Left ventricle myocardium inferior (tissue), 1 donor: ENCODE measurements at regions not wholly inside any gene's neighbourhood (a gene's known extent, or its start where the extent isn't known, plus 50 kb on each side); places are given as distances from the start of the nearest gene placed in this dataset.

Source experiments
- DNase-seq: peaks from one replicate; pipeline ENCODE4 v3.0.0-alpha.2; 2020
- H3K27ac ChIP-seq: fragments of 200-600 bp; replicated peaks from 2 replicates; pipeline ENCODE4 v1.8.0; 2021
- H3K27me3 ChIP-seq: fragments of 200-600 bp; 2 replicates; pipeline ENCODE4 v1.8.0; 2021; ENCODE audit warnings: low read depth
- H3K36me3 ChIP-seq: fragments of 200-600 bp; 2 replicates; pipeline ENCODE4 v1.8.0; 2021
- H3K4me1 ChIP-seq: fragments of 200-600 bp; 2 replicates; pipeline ENCODE4 v1.8.0; 2021
- H3K4me3 ChIP-seq: fragments of 200-600 bp; 2 replicates; pipeline ENCODE4 v1.8.0; 2021; ENCODE audit warnings: mild to moderate bottlenecking, moderate library complexity
- H3K9me3 ChIP-seq: fragments of 200-600 bp; replicated peaks from 2 replicates; pipeline ENCODE4 v1.8.0; 2021
- CTCF ChIP-seq: fragments of 200-600 bp; IDR thresholded peaks from 2 replicates; pipeline ENCODE4 v1.8.0; 2021; ENCODE audit warnings: antibody characterized with exemption, mild to moderate bottlenecking, borderline replicate concordance
- intact Hi-C: fragments of 100-400 bp; cut with micrococcal nuclease; formaldehyde crosslinking; loops from one replicate; pipeline ENCODE4 v1.11.0; 2022
- donor health status: DM: no; HTN: yes; CAD: no; lungs with severe emphysema.

- Histone ChIP-seq H3K9me3 (no peaks in the 10 kb centered on the region), H3K27ac (no peak overlapping the region), H3K4me3 (no peak overlapping the region), H3K36me3 (no peaks in the 10 kb centered on the region), H3K27me3 (no peaks in the 10 kb centered on the region), H3K4me1 (peaks cover 8% of the 10 kb centered on the region)
- TF ChIP-seq CTCF: no peak
- no peak for DNase-seq
- intact Hi-C loops: no loop called here
Measured at GRCh38 chr2:111662771-111663470, 221.1 kb downstream of the ANAPC1 start.

- no peak overlapping the region for H3K27ac ChIP-seq
- H3K36me3 ChIP-seq: no peaks in the 10 kb centered on the region
- H3K4me3 ChIP-seq: no peak overlapping the region
- H3K9me3 ChIP-seq: no peaks in the 10 kb centered on the region
- peaks cover 8% of the 10 kb centered on the region for H3K4me1 ChIP-seq
- intact Hi-C loops: no loop called here
- no peak for DNase-seq
- no peak for TF ChIP-seq CTCF
- no peaks in the 10 kb centered on the region for H3K27me3 ChIP-seq
Measured at GRCh38 chr2:111663471-111664274, 220.3 kb downstream of the ANAPC1 start.

- no peak overlapping the region for H3K4me3 ChIP-seq
- no peaks in the 10 kb centered on the region for H3K36me3 ChIP-seq
- TF ChIP-seq CTCF: no peak
- H3K27me3 ChIP-seq: no peaks in the 10 kb centered on the region
- H3K9me3 ChIP-seq: no peaks in the 10 kb centered on the region
- no peak overlapping the region for H3K27ac ChIP-seq
- H3K4me1 ChIP-seq: peaks cover 7% of the 10 kb centered on the region
- intact Hi-C loops: no loop called here
- DNase-seq: no peak
Measured at GRCh38 chr2:111664275-111664850, 219.6 kb downstream of the ANAPC1 start.

GRCh38 chr2:111665011-111665410 is 219.0 kb downstream of the ANAPC1 start:
- H3K9me3 ChIP-seq: no peaks in the 10 kb centered on the region
- TF ChIP-seq CTCF: no peak
- DNase-seq: no peak
- H3K27me3 ChIP-seq: no peaks in the 10 kb centered on the region
- no peak overlapping the region for H3K27ac ChIP-seq
- peaks cover under 1% of the 10 kb centered on the region for H3K4me1 ChIP-seq
- intact Hi-C loops: no loop called here
- H3K36me3 ChIP-seq: no peaks in the 10 kb centered on the region
- no peak overlapping the region for H3K4me3 ChIP-seq

GRCh38 chr2:111665551-111666116 is 218.4 kb downstream of the ANAPC1 start:
- DNase-seq: no peak
- intact Hi-C loops: no loop called here

More at GRCh38 chr2:111665551-111666116, 218.4 kb downstream of the ANAPC1 start:
- Histone ChIP-seq H3K36me3 (no peaks in the 10 kb centered on the region), H3K4me3 (no peak overlapping the region), H3K27me3 (no peaks in the 10 kb centered on the region), H3K9me3 (no peaks in the 10 kb centered on the region), H3K4me1 (no peaks in the 10 kb centered on the region), H3K27ac (no peak overlapping the region)
- TF ChIP-seq CTCF: no peak
